ENCODE measurements at regions not wholly inside any gene's neighbourhood (a gene's known extent, or its start where the extent isn't known, plus 50 kb on each side); places are given as distances from the start of the nearest gene placed in this dataset.

DNA sequence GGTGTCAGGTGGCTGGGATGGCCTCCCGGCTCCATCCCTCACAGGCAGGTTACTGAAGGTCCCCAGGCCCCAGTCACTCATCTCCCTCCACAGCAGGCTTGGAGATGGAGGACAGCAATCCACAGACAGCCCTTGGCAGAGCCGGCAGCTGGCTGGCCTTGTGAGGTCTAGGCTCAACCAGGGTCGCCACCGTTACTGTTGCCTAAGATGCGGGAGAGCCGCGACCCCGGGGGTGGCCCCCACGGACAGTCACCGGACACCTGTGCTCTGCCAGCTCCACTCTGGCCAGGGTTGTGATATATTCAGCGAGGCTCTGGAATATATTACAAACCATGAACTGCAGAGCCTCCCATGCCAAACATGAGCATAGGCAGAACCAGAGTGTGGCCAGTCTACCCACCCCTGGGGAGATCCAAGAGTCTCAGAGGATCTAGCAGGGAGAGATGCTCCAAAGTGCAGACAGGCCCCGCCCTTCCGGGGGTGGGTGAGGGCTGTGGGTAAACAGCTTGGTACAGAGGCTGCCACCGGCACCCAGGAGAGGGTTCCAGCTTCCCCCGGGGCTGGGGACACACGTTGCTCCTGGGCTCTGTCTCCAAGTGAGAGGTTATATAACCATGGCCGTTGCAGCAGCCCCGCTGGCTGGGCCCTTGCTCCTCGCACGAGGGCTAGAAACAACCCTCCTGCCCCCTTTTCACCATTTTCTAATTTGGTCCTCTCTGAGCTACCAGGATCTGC lies 55.9 kb upstream of the DIO3 start:
- no peak for FAIRE-seq
- POLR2A ChIA-PET = no interaction called here

More for the DNA sequence above, 55.9 kb upstream of the DIO3 start:
- 35% methylated on average over 14 of the region's 20 CpGs for WGBS (ENCODE audit: low lambda C conversion rate)
- Histone ChIP-seq H3K36me3 (replicated peaks in 1 of 2; ENCODE audit: control insufficient read depth in 1 of 2, insufficient read depth in 2 of 2, low read length in 2 of 2) (no peaks in the 10 kb centered on the region), H3K4me1 (ENCODE audit: insufficient read depth, low read length) (peaks cover 15% of the 10 kb centered on the region), H3K27ac (ENCODE audit: extremely low read length, insufficient read depth, low read length) (no peak overlapping the region), H3K4me3 (replicated peaks in 1 of 3; ENCODE audit: insufficient read depth in 1 of 3, low read depth in 2 of 3, low read length in 3 of 3) (no peak overlapping the region), H2AFZ (ENCODE audit: low read length) (no peak overlapping the region), H3K4me2 (ENCODE audit: low read depth, low read length) (no peak overlapping the region), H3K27me3 (ENCODE audit: control insufficient read depth in 1 of 2, insufficient read depth in 2 of 2, low read length in 2 of 2) (peaks cover 5 to 45% of the 10 kb centered on the region in 2 experiments; a peak in 4 of 5 replicates), H3K9ac (ENCODE audit: insufficient read depth, low read depth, low read length) (no peak overlapping the region), H3K9me3 (ENCODE audit: low read length) (no peaks in the 10 kb centered on the region; the same call in 1 of the 2 replicates), H4K20me1 (ENCODE audit: insufficient read depth, low read length) (no peaks in the 10 kb centered on the region), H3K79me2 (ENCODE audit: insufficient read depth, low read length) (no peaks in the 10 kb centered on the region)
- DNase-seq (ENCODE audit: low spot score) = no peak
- no peak; the same call in 2 of the 3 replicates for ATAC-seq
- BruUV-seq (replicated peaks) = no TSS peak
- intact Hi-C loops (cut with micrococcal nuclease; ENCODE audit: unreplicated experiment) = no loop called here
- TF ChIP-seq, protein P1, sequence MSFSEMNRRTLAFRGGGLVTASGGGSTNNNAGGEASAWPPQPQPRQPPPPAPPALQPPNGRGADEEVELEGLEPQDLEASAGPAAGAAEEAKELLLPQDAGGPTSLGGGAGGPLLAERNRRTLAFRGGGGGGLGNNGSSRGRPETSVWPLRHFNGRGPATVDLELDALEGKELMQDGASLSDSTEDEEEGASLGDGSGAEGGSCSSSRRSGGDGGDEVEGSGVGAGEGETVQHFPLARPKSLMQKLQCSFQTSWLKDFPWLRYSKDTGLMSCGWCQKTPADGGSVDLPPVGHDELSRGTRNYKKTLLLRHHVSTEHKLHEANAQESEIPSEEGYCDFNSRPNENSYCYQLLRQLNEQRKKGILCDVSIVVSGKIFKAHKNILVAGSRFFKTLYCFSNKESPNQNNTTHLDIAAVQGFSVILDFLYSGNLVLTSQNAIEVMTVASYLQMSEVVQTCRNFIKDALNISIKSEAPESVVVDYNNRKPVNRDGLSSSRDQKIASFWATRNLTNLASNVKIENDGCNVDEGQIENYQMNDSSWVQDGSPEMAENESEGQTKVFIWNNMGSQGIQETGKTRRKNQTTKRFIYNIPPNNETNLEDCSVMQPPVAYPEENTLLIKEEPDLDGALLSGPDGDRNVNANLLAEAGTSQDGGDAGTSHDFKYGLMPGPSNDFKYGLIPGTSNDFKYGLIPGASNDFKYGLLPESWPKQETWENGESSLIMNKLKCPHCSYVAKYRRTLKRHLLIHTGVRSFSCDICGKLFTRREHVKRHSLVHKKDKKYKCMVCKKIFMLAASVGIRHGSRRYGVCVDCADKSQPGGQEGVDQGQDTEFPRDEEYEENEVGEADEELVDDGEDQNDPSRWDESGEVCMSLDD (CRISPR knock-in tag; IDR thresholded peaks at IDR 0.05; ENCODE audit: borderline replicate concordance) = no peak
- in situ Hi-C loops (cut with HindIII; ENCODE audit: extremely low pct_ligation_motif_present, low pct_unique_long_range_greater_than_20kb) = no loop called here
- CTCF ChIA-PET (ENCODE audit: low intra/inter-chr PET ratio, low total read pairs) = no interaction called here
